NK-92 (cell line): ENCODE measurements at regions not wholly inside any gene's neighbourhood (a gene's known extent, or its start where the extent isn't known, plus 50 kb on each side); places are given as distances from the start of the nearest gene placed in this dataset.

Experiments
- DNase-seq: peaks from one replicate; lab custom pipeline; 2025; ENCODE audit not compliant: unreplicated experiment; lab: John Stamatoyannopoulos, UW

DNA sequence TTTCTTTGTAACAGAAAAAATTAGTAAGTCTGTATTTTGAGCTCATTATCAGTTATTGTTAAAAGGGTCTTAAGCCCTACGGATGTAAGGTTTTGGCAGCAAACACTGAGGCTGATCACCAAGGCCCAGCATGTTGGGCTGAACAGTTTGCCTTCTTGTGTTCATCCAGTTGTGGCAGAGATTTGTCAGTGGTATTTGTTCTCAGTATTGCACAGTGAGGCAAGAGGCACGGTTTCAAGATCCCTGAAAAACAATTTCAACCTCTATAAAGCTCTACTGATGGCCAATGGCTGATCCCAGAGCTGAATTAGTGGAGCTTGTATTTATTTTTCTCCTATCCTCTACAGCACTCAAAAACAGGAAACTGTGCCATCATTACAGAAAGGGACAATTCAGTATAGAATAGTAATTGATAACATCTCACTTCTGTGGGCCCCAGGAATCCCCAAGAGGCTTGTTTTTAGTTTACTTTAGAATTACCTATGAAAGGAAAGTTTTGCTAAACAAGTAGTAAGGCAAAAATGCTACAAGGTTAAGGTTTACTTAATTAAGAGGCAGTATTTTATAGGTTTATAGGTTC is 191.8 kb upstream of the RAB4A start:
- no peak for DNase-seq

DNA sequence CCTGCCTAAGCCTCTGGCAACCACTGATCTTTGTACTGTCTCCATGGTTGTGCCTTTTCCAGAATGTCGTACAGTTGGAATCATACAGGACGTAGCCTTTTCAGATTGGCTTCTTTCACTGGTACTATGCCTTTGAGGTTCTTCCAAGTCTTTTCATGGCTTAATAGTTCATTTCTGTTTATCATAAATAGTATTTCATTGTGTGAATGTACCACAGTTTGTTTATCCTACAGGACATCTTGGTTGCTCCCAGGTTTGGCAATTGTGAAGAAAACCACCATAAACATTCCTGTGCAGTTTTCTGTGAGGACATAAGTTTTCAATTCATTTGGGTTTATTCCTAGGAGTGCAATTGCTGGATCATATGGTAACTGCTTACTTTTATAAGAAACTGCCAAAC is 190.6 kb upstream of the RAB4A start:
- DNase-seq: no peak

DNA sequence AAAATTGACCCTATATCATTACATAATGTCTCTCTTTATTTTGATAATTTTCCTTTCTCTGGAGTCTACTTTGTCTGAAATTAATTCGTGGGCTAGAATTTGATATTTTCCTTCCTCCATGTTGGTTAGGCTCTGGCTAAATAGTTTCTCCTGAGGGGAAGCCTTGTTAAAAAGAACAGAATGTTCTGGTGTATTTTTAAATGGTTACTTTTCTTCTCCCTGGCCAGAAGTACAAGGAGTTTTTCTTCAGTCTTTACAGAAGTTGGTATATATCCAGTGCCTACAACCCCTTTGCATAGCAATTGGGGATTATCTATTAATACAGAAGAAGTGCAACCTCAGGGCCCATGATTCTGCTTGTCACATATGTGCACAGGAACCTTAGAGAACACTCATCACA is 185.6 kb upstream of the RAB4A start:
- DNase-seq: no peak

DNA sequence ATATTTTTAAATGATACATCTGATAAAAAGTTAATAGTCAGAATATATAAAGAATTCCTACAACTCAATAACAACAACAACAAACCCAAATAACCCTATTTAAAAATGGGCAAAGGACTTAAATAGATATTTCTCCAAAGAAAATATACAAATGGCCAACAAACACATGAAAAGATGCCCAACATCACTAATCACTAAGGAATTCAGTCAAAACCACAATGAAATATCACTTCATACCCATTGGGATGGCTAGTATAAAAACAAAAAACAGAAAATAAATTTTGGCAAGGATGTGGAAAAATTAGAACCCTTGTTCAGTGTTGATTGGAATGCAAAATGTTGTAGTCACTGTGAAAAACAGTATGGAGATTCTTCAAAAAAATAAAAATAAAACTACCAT is 184.8 kb upstream of the RAB4A start:
- no peak for DNase-seq

DNA sequence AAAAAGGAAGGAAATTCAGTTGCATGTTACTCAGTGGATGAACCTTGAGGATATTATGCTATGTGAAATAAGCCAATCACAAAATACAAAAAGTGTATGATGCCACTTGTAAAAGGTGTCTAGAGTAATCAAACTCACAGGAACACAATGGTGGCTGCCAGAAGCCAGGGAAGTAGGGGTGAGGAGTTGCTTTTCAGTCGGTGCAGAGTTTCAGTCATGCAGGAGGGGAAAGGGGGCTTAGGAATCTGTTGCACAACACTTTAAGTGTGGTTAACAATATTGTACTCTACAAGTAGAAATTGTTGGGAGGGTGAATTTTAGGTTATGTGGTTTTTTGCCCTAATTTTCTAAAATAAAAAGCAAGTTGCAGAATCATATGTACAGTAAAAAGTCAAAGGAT is 184.2 kb upstream of the RAB4A start:
- no peak for DNase-seq

DNA sequence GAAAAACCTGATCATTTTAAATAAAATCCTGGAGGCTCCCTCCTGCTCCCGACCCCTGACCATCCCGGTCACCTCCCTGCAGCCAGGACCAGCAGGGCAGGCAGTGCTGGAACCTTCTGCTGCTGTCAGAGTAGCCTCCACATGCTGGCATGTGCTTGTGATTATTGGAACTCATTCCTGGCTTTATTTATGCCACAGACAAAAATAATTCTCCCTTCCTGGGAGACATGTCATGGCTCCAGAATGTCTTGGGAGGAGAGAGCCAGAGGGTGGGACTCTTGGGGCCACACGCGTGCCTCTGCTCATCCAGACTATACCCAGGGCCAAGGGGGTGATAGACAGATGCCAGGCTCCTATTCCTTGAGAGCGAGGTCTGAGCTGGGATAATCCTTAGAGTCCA is 183.6 kb upstream of the RAB4A start:
- no peak for DNase-seq

DNA sequence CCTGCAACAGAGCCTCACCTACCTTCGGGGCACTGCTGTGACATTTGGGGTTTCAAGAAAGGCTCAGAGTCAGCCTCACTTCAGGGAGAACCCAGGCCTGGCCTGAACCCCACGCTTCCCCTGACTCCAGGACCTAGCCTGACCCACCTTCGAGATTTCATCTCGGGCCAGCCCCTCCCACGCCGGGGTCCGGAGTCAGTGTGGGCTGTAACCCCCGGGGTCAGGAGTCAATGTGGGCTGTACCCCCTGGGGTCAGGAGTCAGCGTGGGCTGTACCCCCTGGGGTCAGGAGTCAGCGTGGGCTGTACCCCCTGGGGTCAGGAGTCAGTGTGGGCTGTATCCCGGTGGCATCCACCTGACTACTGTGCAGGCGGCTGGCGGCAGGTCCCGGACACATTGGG is 183.0 kb upstream of the RAB4A start:
- no peak for DNase-seq

DNA sequence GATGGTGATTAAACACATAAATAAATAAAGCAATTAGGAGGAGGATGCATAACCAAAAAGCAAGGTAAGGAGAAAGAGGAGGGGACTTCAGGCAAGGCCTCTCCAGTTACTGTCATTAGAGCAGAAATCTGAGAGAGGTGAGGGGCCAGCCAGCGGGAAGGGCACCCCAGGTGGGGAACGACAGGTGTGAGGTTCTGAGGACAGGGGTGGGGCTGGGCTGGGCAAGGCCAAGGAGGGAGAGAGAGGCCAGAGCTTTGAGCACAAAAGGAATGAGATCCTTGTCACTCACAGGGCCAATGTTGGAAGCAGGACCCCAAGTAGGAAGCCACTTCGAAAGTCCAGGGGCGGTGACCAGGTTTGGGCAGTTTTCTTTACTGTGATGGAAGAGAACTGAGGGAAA is 182.2 kb upstream of the RAB4A start:
- DNase-seq: no peak

DNA sequence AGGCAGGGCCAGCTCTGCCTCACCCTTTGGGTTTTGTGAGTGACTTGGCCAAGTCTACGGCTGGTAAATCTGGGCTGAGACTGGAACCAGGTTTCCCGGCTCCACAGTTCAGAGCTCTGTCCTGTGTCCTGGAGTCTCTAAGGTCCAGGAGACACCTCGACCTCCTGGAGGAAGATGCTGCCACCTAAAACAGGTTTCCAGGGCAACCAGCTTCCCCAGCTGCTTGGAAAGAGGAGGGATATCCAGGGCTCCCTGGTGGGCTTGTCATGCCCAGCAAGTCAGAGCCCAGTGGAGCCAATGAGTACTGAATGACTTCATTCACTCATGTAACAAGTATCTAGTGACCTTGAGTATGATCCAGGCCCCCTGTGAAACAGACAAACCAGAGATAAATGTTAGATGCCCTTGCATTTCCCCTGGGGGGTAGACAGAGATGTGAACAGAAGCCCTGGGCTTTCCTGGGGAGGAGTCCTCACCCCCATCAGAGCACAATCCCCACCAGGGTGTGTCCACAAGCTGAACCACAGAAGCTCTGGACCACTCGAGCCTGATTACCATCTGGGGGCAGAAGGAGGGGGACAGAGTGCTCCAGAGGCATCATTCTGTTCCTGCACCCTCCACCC is 181.2 kb upstream of the RAB4A start:
- DNase-seq: no peak

DNA sequence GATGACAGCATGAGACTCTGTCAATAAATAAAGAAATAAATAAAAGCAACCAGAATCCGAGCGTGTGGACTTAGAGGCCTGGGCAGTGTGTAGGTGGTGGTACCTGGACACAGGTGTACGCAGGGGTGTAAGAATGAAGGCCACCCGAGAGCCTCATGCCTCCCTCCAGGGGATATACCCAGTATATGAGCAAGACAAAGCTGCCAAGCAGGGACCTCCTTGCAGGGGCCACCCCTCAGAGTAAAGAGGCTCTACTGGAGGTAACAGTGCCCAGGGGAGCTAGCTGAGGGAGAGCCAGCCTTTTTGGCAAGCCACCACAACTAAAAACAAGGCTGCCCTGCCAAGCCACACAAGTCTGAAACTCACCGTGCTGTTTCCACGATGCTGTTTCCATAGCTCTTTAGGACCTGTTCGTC is 179.2 kb upstream of the RAB4A start:
- DNase-seq: no peak

DNA sequence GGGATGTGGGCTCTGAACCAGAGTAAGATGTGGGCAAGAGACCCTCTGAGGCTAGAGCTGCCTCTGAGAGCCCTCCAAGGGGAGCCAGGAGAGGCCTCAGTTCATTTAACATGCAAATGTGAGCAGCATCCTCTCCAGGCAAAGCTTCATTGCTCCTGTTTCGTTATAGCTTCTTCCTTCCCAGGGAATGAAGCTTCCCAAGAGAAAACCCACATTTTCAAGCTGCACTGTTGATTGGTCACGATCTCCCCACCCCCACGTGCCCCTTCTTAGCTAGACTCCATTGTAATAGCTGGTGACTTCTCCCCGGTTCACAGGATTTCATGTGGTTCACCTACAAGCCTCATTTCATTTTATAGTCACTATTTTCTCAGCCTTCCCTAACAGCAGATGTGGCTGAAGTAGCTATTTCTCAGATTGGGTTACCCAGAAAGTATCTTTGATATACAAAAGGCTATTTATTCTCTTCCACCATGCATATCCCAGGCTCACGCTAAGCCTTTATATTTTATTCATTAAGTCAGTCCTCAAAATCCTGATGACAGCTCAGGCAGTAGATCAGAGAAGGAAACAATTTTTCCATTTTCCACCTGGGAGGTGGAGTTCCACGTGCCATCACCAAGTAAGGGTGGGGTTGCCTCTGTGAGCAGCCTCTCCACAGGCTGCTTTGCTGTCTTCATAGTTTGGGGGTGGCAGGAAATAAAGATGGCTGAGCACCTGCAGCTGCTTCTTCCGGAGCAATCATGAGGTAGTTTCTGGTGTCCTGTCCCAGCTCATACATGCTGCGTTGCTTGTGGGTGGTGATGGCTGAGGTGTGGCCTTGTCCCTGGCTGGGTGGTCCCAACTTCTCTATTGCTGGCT is 178.3 kb upstream of the RAB4A start:
- DNase-seq: no peak

DNA sequence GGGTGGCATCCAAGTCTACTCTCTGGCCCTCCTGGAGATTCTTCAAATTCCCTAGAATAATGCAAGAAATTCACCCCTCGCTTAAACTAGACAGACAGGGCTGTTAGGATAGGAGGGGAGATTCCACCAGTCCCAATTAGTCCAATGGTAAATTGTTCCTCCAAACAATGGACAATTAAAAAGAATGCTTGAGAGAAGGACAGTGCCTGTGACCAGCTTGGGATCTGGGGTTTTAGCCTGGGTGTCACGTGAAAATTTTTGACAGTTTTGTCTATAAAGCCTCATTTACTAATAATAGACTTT is 177.7 kb upstream of the RAB4A start:
- no peak for DNase-seq

DNA sequence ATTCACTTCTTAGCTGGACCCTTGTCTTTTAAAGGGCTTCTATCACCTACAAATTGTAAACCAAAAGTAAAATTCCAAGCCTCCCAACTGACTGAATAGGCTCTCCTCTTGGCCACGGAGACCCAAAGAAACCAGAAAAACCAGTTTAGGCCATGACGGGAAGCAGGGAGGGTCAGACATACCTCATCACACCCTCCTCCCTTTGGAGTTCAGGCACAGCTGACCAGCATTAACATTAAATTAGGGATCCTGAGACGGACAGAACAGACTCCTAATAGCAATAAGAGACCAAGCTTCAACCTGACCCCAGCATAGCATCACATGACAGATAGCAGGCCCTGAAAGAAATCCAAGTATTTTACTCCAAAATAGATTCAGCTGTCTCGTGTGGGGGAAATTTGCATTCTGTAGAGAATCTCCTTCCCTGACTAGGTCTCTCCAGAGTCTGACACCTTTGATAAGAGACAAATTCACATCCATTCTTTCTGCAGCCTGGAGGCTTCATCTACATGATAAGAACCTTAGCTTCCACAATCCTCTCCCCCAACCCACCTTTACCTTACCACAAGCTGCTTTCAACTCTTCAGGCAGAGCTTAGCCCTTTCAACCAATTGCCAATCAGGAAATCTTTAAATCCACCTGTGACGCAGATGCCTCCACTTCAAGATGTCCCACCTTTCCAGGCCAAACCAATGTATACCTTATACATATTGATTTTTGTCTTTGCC is 177.1 kb upstream of the RAB4A start:
- DNase-seq: no peak

DNA sequence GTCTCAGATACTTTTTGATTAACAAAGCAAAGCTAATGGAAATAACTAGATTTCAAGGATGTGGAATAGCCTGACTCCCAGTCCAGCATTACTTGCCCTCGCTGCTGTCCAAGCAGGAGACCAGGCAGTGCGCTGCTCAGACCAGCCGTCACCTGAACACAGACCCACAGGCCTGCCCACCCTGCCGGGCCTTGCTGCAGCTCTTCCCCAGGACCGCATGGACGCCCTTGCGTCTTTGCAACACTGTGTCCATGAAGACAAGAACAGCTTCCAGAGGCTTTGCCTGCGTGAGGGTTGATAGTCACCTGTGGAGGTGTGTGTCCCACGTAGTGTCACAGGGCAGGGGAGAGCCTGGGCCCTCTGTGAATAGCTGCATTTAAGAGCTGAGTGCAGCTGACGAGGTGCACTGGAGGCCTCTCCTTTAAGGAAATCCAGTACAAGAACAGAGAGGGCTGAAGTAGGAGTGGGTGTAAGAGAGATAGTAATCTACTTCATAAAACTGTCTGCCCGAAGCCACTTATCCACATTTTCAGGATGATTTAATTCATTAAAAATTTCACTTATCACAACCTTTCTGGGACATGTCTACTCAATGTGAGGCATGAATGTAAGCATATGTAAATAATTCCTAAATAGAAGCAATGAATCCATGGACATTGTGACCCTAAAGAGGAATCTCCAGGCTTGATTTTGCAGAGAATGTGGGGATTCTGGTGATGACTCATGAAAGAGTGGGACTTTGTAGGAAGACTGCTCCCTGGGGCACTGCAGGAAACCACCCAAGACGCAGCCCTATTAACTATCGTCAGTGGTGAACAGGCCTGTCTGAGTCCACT is 176.2 kb upstream of the RAB4A start:
- no peak for DNase-seq

DNA sequence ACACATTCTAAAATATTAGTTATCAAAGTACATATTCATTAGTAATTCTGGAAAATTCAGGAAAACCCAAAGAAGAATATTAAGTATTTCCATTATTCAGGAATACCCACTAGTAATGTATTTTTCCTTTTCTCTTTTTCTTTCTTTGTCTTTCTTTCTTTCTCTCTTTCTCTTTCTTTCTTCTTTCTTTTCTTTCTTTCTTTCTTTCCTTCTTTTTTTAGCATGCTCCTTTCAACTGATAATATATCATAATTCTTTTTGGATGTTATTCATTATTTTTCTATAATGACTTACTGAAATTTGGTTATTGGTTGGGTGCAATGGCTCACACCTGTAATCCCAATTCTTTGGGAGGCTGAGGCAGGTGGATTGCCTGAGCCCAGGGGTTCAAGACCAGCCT is 175.6 kb upstream of the RAB4A start:
- DNase-seq: no peak

DNA sequence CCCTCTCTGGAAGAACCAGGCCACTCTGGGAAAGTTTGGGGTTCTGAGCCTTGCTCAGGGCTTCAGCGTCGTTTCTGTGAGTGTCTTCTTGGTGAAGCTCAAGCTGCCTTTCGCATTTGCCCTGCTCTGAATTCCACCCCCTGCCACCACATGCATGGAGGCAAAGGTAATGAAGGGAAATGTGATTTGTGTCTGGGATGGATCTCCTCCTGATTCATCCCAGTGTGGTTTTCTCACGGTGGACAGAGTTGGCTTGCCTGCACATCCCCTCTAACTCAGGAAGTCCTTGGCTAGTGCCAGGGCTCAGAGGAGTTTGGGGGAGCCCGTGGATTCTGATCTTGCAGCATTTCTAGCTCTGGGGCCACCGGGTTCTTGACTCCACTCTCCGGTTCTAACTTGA is 173.6 kb upstream of the RAB4A start:
- DNase-seq: no peak

DNA sequence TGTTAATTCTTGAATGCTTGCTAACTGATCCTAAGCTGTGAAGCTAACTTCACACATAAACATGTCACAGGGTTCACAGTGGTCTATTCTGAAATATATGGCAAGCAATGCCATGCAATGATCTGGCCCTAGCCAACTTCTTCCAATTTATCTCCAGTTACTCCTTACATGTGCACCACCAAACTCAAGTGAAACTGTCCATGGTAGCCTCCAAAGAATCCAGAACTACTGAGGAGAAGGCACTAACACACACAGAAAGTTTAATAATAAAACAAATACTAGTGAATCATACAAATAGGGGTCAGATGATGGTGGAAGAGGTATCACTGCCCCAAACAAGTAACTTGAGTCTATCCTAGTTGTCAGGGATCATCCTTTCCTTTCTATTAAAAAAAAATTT is 172.6 kb upstream of the RAB4A start:
- DNase-seq: no peak

DNA sequence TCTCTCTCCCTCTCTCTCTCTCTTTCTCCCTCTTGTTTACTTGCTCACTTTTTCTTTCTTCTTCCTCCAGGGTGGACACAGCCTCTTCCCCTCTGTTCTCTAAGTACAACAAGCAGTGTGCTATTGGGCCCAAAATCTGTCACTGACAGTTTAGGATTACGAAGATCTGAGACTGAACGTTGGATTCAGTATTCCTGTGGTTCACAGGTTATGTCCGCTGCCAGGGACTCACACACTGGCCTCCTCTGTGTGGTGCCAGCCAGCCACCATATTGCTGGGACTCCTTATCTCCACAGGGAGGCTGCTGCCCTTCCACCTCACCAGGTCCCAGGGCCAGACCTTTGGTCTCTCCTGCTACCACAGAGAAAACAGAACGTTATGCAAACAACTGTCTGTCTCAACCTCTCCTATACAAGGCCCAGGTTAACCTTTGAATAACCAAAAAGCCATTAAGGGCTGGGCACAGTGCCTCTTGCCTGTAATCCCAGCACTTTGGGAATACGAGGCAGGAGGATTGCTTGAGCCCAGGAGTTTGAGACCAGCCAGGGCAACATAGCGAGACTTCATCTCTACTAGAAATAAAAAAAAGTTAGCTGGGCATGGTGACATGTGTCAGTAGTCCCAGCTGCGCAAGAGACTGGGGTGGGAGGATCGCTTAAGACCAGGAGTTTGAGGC is 171.9 kb upstream of the RAB4A start:
- no peak for DNase-seq

DNA sequence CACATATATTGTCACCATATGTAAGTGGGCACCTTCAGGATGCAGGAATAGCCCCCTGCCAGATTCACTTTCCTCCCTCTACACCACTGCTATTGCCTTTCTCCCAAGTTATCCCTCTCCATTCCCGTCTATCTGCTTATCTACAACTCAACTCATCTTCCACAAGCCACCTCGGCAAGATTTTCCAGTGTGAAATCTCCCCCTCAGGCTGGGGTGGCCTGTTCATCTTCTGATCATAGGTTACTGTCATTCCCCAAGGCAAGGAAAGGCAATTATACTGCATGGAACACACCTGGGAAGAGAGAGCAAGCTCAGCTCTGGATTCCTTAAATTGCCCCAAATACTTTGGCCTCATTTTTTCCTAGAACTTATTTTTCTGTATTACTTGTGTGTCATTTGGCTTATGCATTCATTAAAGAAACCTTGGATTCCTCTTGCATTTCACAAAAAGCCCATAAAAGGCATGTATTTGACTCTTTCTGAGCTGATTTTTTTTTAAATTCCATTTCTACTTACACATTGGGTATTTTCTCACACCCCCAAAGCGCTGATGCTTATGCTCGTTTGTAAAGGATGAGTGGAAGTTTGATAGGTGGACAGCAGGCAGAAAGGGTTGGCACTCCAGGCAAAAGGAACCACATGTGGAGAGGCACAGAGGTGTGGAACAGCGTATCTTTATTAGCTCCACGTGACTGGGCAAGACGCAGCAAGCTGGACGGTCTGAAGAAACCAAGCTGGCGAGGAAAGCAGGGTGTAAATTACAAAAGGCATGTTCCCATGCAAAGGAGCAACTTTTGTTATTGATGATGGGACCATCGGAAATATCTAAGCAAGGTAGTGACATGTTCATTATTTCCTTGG is 169.7 kb upstream of the RAB4A start:
- no peak for DNase-seq
